T-helper 2 cell treated with Interferon-gamma antibody and Interleukin-4, amounts not matched to agents 5 μg/mL and 100 μg/mL, for 36 hours (primary cell): ENCODE measurements at regions not wholly inside any gene's neighbourhood (a gene's known extent, or its start where the extent isn't known, plus 50 kb on each side); places are given as distances from the start of the nearest gene placed in this dataset.
"Not testable (repeated sequence)": the region's sequence is repeated elsewhere in the genome, so short reads cannot be mapped to it uniquely, and the experiment has no call there.

Experiments used
- DNase-seq: peaks from one replicate; pipeline ENCODE4 v3.0.0; 2021; ENCODE audit warnings: low spot score
- H3K27ac Mint-ChIP-seq: one replicate; pipeline ENCODE4 v1.8.0; 2021; ENCODE audit warnings: mild to moderate bottlenecking, mixed read lengths
- H3K27me3 Mint-ChIP-seq: one replicate; pipeline ENCODE4 v1.8.0; 2021; ENCODE audit warnings: low read depth, mixed read lengths
- H3K36me3 Mint-ChIP-seq: one replicate; pipeline ENCODE4 v1.8.0; 2021; ENCODE audit warnings: low read depth, mixed read lengths
- H3K4me1 Mint-ChIP-seq: one replicate; pipeline ENCODE4 v1.8.0; 2021; ENCODE audit warnings: low read depth, mixed read lengths
- H3K4me3 Mint-ChIP-seq: one replicate; pipeline ENCODE4 v1.8.0; 2022; ENCODE audit warnings: mild to moderate bottlenecking, moderate library complexity, mixed read lengths
- H3K9me3 Mint-ChIP-seq: one replicate; pipeline ENCODE4 v1.8.0; 2021; ENCODE audit warnings: mixed read lengths

DNA sequence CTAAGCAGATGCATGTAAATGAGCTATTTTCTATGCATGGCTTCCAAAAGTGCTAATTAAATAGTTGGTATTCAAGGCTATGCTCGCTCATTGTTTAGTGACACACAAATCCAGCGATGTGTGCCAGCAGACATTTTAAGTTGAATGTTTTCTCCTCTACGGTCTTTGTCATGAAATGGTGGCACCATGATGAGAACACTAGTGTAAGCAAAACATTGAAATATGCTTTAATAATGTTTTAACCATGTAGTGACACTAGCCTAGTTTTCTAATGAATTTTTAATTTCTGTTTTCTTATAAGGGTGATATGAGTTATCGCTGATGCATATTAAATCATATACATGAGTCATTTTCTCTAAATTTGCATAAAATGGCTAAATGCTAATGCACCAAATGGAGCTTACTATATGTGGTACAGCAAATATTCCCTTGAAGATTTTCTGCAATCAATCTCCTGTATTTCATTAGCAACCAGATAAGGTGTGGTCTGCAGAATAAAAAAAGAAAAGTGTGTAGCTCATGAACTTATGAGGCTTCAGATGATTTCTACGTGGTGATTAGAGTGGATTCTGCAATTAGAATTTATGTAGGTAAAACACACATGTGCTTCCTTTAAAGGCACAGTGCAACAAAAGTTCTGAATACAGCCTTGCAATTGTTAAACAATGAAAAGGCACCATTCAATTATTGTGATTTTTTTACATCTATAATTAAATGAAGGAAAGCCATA, 226.6 kb downstream of the MEF2C start:
- H3K27me3 Mint-ChIP-seq: peaks cover 35% of the 10 kb centered on the region
- H3K4me1 Mint-ChIP-seq: peaks cover 6% of the 10 kb centered on the region
- no peak overlapping the region for H3K4me3 Mint-ChIP-seq
- DNase-seq: no peak
- H3K9me3 Mint-ChIP-seq: no peaks in the 10 kb centered on the region
- H3K36me3 Mint-ChIP-seq: no peaks in the 10 kb centered on the region
- H3K27ac Mint-ChIP-seq: no peak overlapping the region

DNA sequence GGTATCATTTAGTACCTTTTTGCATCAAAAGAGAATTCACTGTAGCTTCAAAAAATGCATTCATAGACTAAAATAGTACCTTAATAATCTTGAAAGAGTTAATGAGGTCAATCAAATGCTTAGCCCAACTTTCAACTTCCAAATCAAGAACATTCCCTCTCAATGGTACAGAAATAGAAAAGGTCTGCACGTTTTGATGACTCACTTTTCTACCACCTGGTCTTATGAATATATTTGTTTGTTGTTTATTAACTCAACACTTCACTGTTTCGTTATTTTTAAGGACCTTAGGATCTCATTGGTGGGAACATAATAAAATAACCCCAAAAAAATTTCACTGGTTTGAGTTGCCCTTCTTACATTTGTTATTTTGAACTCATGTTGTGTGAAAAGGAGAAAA, 229.5 kb downstream of the MEF2C start:
- no peaks in the 10 kb centered on the region for H3K9me3 Mint-ChIP-seq
- H3K4me3 Mint-ChIP-seq: no peak overlapping the region
- no peaks in the 10 kb centered on the region for H3K4me1 Mint-ChIP-seq
- H3K27ac Mint-ChIP-seq: no peak overlapping the region
- peaks cover 21% of the 10 kb centered on the region for H3K27me3 Mint-ChIP-seq
- DNase-seq: no peak
- H3K36me3 Mint-ChIP-seq: no peaks in the 10 kb centered on the region

DNA sequence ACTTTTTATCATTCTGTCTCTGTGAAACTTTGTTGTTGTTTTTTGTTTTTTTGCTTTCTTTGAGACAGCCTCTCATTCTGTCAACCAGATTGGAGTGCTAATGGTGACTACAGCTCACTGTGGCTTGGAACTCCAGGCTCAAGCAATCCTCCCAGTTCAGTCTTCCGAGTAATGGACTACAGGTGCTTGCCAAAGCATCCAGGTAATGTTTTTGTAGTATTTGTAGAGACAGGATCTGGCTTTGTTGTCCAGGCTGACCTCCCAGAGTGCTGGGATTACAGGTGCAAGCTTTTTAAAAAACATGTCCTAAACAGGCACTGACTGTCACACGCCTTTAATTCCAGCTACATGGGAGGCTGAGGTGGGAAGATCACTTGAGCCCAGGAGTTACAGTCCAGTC, 235.1 kb downstream of the MEF2C start:
- Mint-ChIP-seq H3K36me3 (no peaks in the 10 kb centered on the region), H3K27ac (no peak overlapping the region), H3K4me3 (no peak overlapping the region), H3K9me3 (no peaks in the 10 kb centered on the region), H3K27me3 (peaks cover 9% of the 10 kb centered on the region), H3K4me1 (no peaks in the 10 kb centered on the region)
- DNase-seq: no peak

- Mint-ChIP-seq H3K27ac (no peak overlapping the region), H3K36me3 (no peaks in the 10 kb centered on the region), H3K4me3 (no peak overlapping the region)
Observed at GRCh38 chr5:88646866-88647265, 236.1 kb downstream of the MEF2C start.

DNA sequence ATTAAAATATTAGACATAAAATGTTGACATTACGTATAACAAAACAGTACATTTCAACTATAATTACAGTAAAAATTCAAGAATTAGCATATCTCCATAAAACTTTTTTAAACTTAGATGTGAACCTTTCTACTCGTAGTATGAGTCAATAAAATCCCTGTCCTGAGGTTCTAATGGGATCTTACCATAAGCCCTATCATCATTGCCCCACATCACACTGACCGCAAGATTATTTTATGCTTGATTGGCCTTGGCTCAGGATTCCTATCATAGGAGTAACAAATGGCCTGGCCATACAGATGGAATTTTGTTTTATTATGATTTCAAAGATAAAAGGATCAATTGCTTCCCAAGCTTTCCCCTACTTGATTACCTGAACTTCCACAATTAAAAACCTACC, 238.3 kb downstream of the MEF2C start:
- DNase-seq: no peak
- Mint-ChIP-seq H3K27me3 (no peaks in the 10 kb centered on the region), H3K4me1 (no peaks in the 10 kb centered on the region), H3K9me3 (no peaks in the 10 kb centered on the region), H3K4me3 (no peak overlapping the region), H3K36me3 (no peaks in the 10 kb centered on the region), H3K27ac (no peak overlapping the region)

More at GRCh38 chr5:88646866-88647265, 236.1 kb downstream of the MEF2C start:
- H3K9me3 Mint-ChIP-seq: no peaks in the 10 kb centered on the region
- no peak for DNase-seq
- H3K27me3 Mint-ChIP-seq: peaks cover 9% of the 10 kb centered on the region
- no peaks in the 10 kb centered on the region for H3K4me1 Mint-ChIP-seq

DNA sequence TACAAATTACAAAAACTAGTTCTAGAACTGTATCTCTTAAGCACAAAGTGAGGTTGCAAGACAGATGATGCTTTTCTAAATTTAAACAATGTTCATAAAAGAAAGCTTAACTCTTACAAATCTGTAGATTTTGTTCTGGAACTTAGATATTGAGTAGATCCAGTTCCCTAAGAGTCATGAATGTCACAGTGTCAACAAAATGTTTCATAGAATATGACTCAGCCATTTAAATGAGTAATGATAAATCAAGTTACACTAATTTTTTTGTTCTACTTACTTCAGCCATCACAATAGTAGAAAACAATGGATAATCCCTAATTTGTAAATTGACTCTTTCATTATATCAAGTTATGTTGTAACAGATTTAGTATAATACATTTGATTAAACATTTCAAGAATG, 239.7 kb downstream of the MEF2C start:
- Mint-ChIP-seq H3K27me3 (no peaks in the 10 kb centered on the region), H3K36me3 (no peaks in the 10 kb centered on the region)

GRCh38 chr5:88634014-88634413, 249.0 kb downstream of the MEF2C start:
- H3K4me3 Mint-ChIP-seq: no peak overlapping the region
- no peak overlapping the region for H3K27ac Mint-ChIP-seq
- DNase-seq: no peak
- no peaks in the 10 kb centered on the region for H3K4me1 Mint-ChIP-seq
- no peaks in the 10 kb centered on the region for H3K9me3 Mint-ChIP-seq
- H3K36me3 Mint-ChIP-seq: no peaks in the 10 kb centered on the region
- H3K27me3 Mint-ChIP-seq: no peaks in the 10 kb centered on the region

More for the DNA sequence above, 239.7 kb downstream of the MEF2C start:
- H3K4me3 Mint-ChIP-seq: no peak overlapping the region
- no peaks in the 10 kb centered on the region for H3K9me3 Mint-ChIP-seq
- H3K27ac Mint-ChIP-seq: no peak overlapping the region
- no peak for DNase-seq
- no peaks in the 10 kb centered on the region for H3K4me1 Mint-ChIP-seq

- DNase-seq, H3K4me1 Mint-ChIP-seq, H3K36me3 Mint-ChIP-seq, H3K4me3 Mint-ChIP-seq, H3K9me3 Mint-ChIP-seq, H3K27me3 Mint-ChIP-seq, H3K27ac Mint-ChIP-seq: not testable (repeated sequence)
Observed at GRCh38 chr5:88622890-88623289, 260.1 kb downstream of the MEF2C start.

GRCh38 chr5:88615767-88616166, 267.2 kb downstream of the MEF2C start:
- H3K9me3 Mint-ChIP-seq, H3K36me3 Mint-ChIP-seq, H3K4me1 Mint-ChIP-seq, H3K27ac Mint-ChIP-seq, H3K27me3 Mint-ChIP-seq, DNase-seq, H3K4me3 Mint-ChIP-seq: not testable (repeated sequence)

GRCh38 chr5:88613051-88613450, 269.9 kb downstream of the MEF2C start:
- Mint-ChIP-seq H3K27ac (no peak overlapping the region), H3K4me1 (no peaks in the 10 kb centered on the region), H3K36me3 (no peaks in the 10 kb centered on the region), H3K27me3 (no peaks in the 10 kb centered on the region), H3K4me3 (no peak overlapping the region), H3K9me3 (no peaks in the 10 kb centered on the region)
- DNase-seq: no peak

DNA sequence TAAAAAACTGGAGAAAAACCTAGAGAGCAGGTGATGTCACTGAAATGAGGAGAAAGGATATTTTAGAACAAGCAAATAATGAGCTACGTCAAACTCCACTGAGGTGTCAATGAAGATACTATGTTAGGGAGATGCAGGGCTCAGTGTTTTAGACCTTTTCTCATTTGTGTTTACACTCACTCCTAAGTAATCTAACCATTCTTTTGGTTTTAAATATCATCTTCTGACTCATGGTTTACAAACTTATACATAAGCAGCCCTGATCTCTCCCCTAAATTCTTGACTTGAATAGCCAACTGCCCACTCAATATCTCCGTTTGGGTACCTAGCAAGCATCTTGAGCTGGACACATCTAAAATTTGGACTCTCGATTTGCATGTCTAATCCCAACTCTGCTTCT, 272.4 kb downstream of the MEF2C start:
- no peaks in the 10 kb centered on the region for H3K36me3 Mint-ChIP-seq
- H3K9me3 Mint-ChIP-seq: no peaks in the 10 kb centered on the region
- no peak overlapping the region for H3K27ac Mint-ChIP-seq
- H3K27me3 Mint-ChIP-seq: no peaks in the 10 kb centered on the region
- no peak overlapping the region for H3K4me3 Mint-ChIP-seq
- DNase-seq: no peak
- no peaks in the 10 kb centered on the region for H3K4me1 Mint-ChIP-seq

GRCh38 chr5:88607492-88607891, 275.5 kb downstream of the MEF2C start:
- no peak for DNase-seq
- Mint-ChIP-seq H3K27ac (no peak overlapping the region), H3K4me3 (no peak overlapping the region), H3K36me3 (no peaks in the 10 kb centered on the region), H3K4me1 (no peaks in the 10 kb centered on the region), H3K9me3 (no peaks in the 10 kb centered on the region), H3K27me3 (no peaks in the 10 kb centered on the region)

GRCh38 chr5:88606626-88607025, 276.4 kb downstream of the MEF2C start:
- H3K4me3 Mint-ChIP-seq: no peak overlapping the region
- H3K36me3 Mint-ChIP-seq: no peaks in the 10 kb centered on the region
- no peaks in the 10 kb centered on the region for H3K27me3 Mint-ChIP-seq
- no peak for DNase-seq
- no peaks in the 10 kb centered on the region for H3K4me1 Mint-ChIP-seq
- no peaks in the 10 kb centered on the region for H3K9me3 Mint-ChIP-seq
- H3K27ac Mint-ChIP-seq: no peak overlapping the region

DNA sequence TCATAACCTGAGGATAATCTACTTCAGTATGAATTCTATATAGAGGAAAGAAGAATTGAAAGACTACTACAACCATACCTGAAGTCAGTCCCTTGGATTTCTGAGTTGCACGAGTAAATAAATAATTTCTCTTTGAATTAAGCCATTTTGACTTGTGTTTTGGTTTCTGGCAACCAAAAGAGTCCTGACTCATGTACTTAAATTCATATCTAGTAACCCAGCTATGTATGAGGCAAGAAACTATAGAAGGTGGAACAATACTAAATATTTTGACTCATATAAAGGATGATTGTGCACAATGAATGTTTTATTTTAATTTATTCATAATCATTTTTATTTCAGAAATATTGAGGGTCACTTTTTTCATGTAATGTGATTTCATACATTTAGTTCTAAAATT, 276.8 kb downstream of the MEF2C start:
- no peak overlapping the region for H3K27ac Mint-ChIP-seq
- no peaks in the 10 kb centered on the region for H3K9me3 Mint-ChIP-seq
- H3K36me3 Mint-ChIP-seq: no peaks in the 10 kb centered on the region
- DNase-seq: no peak
- H3K4me3 Mint-ChIP-seq: no peak overlapping the region
- H3K27me3 Mint-ChIP-seq: no peaks in the 10 kb centered on the region
- H3K4me1 Mint-ChIP-seq: no peaks in the 10 kb centered on the region

DNA sequence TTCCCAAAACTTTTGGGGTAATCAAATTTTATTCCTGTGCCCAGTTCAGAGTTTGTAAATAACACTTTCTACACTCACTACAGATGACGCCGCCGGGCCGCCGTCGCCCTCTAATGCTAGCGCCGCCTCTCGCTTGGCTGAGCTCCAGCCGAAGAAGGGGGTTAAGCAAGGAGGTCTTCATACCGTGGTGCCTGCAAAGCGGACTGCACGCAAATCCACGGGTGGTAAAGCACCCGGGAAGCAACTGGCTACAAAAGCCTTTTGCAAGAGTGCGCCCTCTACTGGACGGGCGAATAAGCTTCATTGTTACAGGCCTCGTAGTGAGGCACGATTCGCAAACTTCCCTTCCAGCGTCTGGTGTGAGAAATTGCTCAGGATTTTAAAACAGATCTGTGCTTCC, 280.4 kb downstream of the MEF2C start:
- H3K27me3 Mint-ChIP-seq: no peaks in the 10 kb centered on the region
- peak; percentile 15 for DNase-seq
- H3K27ac Mint-ChIP-seq: no peak overlapping the region
- no peaks in the 10 kb centered on the region for H3K4me1 Mint-ChIP-seq
- H3K4me3 Mint-ChIP-seq: no peak overlapping the region
- H3K9me3 Mint-ChIP-seq: no peaks in the 10 kb centered on the region
- H3K36me3 Mint-ChIP-seq: no peaks in the 10 kb centered on the region
